ENCODE measurements at regions not wholly inside any gene's neighbourhood (a gene's known extent, or its start where the extent isn't known, plus 50 kb on each side); places are given as distances from the start of the nearest gene placed in this dataset.
A peak's percentile ranks its signal among the peaks of the same experiment; 100 is the strongest.

DNA sequence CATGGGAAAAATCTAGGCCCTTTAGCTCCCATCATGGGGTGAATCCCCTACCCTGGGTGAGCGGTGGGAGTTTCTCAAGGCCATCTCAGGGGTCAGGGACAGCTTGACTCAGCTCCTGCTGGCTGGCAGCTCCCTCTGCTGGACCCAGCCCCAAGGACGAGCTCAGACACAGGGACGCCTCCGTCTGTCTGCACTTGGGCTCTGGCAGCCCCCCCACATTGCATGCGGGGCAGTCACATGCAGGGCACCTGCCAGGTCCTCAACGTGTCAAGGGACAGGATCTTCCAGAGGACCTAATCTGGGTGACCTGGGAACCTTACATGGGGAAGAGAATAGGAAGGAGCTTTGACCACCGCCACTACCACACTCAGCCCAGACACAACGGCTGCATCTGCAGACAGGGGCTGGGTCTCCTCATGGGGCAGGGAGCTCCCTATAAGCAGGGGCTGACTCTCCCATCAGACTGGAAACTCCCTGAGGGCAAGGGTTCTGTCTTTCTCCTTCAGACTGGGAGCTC lies 173.4 kb downstream of the MRPL14 start (continued):
- TF ChIP-seq RNF219 (CRISPR knock-in tag; IDR thresholded peaks at IDR 0.05) (no peak), ZNF260 (CRISPR knock-in tag; IDR thresholded peaks at IDR 0.05; ENCODE audit: borderline replicate concordance, low read depth) (no peak), SRF (IDR thresholded peaks at IDR 0.05; ENCODE audit: low read depth, low read length) (no peak), MED13 (CRISPR knock-in tag; IDR thresholded peaks at IDR 0.05) (no peak), ZNF564 (CRISPR knock-in tag; IDR thresholded peaks at IDR 0.05) (peak; percentile 74), TEAD3 (CRISPR knock-in tag; optimal IDR thresholded peaks at IDR 0.05; ENCODE audit: borderline replicate concordance) (peak; percentile 76), CBX1 (IDR thresholded peaks at IDR 0.05; ENCODE audit: low read depth) (peak; percentile 86), U2AF2 (IDR thresholded peaks at IDR 0.05; ENCODE audit: low read depth, low read length) (no peak), HBP1 (CRISPR knock-in tag; IDR thresholded peaks at IDR 0.05; ENCODE audit: low read depth) (peak; percentile 30; the same call in 1 of the 2 replicates), ZNF414 (CRISPR knock-in tag; IDR thresholded peaks at IDR 0.05) (peak; percentile 70), HNRNPUL1 (IDR thresholded peaks at IDR 0.05; ENCODE audit: low read depth, low read length) (no peak), CHCHD3 (CRISPR knock-in tag; IDR thresholded peaks at IDR 0.05) (no peak), AHR (CRISPR knock-in tag; IDR thresholded peaks at IDR 0.05) (0 out of 2 replicates have a peak, but pooled peaks have one; percentile 64), ZNF589 (CRISPR knock-in tag; conservative IDR thresholded peaks at IDR 0.05) (no peak), FOXK1 (CRISPR knock-in tag; IDR thresholded peaks at IDR 0.05; ENCODE audit: borderline replicate concordance, low read depth) (no peak), ZNF772 (CRISPR knock-in tag; IDR thresholded peaks at IDR 0.05) (no peak), ZNF44 (CRISPR knock-in tag; IDR thresholded peaks at IDR 0.05) (no peak), SSRP1 (CRISPR knock-in tag; IDR thresholded peaks at IDR 0.05) (no peak)
- TF ChIP-seq, protein P1, sequence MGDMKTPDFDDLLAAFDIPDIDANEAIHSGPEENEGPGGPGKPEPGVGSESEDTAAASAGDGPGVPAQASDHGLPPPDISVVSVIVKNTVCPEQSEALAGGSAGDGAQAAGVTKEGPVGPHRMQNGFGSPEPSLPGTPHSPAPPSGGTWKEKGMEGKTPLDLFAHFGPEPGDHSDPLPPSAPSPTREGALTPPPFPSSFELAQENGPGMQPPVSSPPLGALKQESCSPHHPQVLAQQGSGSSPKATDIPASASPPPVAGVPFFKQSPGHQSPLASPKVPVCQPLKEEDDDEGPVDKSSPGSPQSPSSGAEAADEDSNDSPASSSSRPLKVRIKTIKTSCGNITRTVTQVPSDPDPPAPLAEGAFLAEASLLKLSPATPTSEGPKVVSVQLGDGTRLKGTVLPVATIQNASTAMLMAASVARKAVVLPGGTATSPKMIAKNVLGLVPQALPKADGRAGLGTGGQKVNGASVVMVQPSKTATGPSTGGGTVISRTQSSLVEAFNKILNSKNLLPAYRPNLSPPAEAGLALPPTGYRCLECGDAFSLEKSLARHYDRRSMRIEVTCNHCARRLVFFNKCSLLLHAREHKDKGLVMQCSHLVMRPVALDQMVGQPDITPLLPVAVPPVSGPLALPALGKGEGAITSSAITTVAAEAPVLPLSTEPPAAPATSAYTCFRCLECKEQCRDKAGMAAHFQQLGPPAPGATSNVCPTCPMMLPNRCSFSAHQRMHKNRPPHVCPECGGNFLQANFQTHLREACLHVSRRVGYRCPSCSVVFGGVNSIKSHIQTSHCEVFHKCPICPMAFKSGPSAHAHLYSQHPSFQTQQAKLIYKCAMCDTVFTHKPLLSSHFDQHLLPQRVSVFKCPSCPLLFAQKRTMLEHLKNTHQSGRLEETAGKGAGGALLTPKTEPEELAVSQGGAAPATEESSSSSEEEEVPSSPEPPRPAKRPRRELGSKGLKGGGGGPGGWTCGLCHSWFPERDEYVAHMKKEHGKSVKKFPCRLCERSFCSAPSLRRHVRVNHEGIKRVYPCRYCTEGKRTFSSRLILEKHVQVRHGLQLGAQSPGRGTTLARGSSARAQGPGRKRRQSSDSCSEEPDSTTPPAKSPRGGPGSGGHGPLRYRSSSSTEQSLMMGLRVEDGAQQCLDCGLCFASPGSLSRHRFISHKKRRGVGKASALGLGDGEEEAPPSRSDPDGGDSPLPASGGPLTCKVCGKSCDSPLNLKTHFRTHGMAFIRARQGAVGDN (CRISPR knock-in tag; IDR thresholded peaks at IDR 0.05), result peak; percentile 84
- TF ChIP-seq, protein P2, sequence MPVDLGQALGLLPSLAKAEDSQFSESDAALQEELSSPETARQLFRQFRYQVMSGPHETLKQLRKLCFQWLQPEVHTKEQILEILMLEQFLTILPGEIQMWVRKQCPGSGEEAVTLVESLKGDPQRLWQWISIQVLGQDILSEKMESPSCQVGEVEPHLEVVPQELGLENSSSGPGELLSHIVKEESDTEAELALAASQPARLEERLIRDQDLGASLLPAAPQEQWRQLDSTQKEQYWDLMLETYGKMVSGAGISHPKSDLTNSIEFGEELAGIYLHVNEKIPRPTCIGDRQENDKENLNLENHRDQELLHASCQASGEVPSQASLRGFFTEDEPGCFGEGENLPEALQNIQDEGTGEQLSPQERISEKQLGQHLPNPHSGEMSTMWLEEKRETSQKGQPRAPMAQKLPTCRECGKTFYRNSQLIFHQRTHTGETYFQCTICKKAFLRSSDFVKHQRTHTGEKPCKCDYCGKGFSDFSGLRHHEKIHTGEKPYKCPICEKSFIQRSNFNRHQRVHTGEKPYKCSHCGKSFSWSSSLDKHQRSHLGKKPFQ (CRISPR knock-in tag; IDR thresholded peaks at IDR 0.05; ENCODE audit: insufficient replicate concordance), result peak; percentile 2
